Activated naive CD4-positive, alpha-beta T cell treated with anti-CD3 and anti-CD28 coated beads for 36 hours (primary cell): ENCODE measurements at regions not wholly inside any gene's neighbourhood (a gene's known extent, or its start where the extent isn't known, plus 50 kb on each side); places are given as distances from the start of the nearest gene placed in this dataset.

Source experiments
- CTCF ChIA-PET: fragments of 350-600 bp; sonication (Branson Sonifier 250); formaldehyde crosslinking; loops from one replicate; lab custom pipeline; 2021; ENCODE audit warnings: antibody characterized with exemption; lab: Charles Lee
- DNase-seq: peaks from one replicate; pipeline ENCODE4 v3.0.0-alpha.2; 2020
- H3K27ac Mint-ChIP-seq: one replicate; pipeline ENCODE4 v1.8.0; 2021; ENCODE audit warnings: mild to moderate bottlenecking, mixed read lengths
- H3K27me3 Mint-ChIP-seq: one replicate; pipeline ENCODE4 v1.8.0; 2021; ENCODE audit warnings: low read depth, mixed read lengths
- H3K36me3 Mint-ChIP-seq: one replicate; pipeline ENCODE4 v1.8.0; 2021; ENCODE audit warnings: low read depth, mixed read lengths
- H3K4me1 Mint-ChIP-seq: one replicate; pipeline ENCODE4 v1.8.0; 2021; ENCODE audit warnings: low read depth, mixed read lengths
- H3K4me3 Mint-ChIP-seq: one replicate; pipeline ENCODE4 v1.8.0; 2021; ENCODE audit warnings: mild to moderate bottlenecking, moderate library complexity, mixed read lengths
- H3K9me3 Mint-ChIP-seq: one replicate; pipeline ENCODE4 v1.8.0; 2021; ENCODE audit warnings: mixed read lengths
- intact Hi-C: fragments of 100-400 bp; cut with micrococcal nuclease; formaldehyde crosslinking; loops from one replicate; pipeline ENCODE4 v1.15.1; 2023

DNA sequence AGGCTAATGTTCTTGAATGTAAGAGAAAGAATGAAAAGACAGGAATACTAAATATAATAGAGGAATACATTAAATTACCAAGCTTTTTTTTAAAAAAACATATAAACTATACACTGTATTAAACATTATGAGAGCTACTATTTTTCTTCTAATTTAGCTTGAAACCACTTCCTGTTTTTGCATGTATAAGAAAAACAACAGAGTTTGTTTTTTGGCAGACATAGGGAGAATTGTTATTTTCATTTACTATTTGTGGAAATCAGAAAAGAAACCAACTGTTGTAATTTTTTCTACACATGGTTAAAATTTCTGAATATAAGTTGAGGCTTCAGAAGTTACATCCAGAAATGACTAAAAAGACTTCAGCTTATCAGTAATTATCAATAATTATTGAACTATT is 991.8 kb upstream of the GJE1 start:
- CTCF ChIA-PET: no interaction called here
- H3K27me3 Mint-ChIP-seq: no peaks in the 10 kb centered on the region
- no peaks in the 10 kb centered on the region for H3K9me3 Mint-ChIP-seq
- no peaks in the 10 kb centered on the region for H3K36me3 Mint-ChIP-seq
- H3K4me1 Mint-ChIP-seq: no peaks in the 10 kb centered on the region
- intact Hi-C loops: no loop called here
- no peak for DNase-seq
- no peak overlapping the region for H3K4me3 Mint-ChIP-seq
- H3K27ac Mint-ChIP-seq: no peak overlapping the region

DNA sequence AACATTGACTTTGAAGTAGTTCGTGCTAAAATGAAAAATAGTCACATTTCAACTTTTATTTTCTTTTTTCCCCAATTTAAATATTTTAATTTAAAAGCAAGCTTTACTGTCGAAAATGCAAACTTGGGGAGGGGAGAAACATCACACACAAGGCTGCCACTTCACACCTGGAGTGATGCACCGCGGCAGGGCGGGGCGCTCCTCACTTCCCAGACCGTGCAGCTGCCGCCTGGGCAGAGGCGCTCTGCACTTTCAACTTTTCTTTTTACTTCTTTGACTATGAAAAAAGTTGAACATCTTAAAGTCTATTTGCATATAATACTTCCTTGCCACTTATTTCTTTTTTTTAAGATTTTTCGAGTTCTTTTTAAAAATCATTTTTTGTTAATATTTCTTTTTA is 993.3 kb upstream of the GJE1 start:
- Mint-ChIP-seq H3K27me3 (no peaks in the 10 kb centered on the region), H3K27ac (no peak overlapping the region), H3K36me3 (no peaks in the 10 kb centered on the region), H3K4me1 (no peaks in the 10 kb centered on the region), H3K9me3 (no peaks in the 10 kb centered on the region), H3K4me3 (no peak overlapping the region)
- DNase-seq: no peak
- CTCF ChIA-PET: no interaction called here
- intact Hi-C loops: no loop called here

DNA sequence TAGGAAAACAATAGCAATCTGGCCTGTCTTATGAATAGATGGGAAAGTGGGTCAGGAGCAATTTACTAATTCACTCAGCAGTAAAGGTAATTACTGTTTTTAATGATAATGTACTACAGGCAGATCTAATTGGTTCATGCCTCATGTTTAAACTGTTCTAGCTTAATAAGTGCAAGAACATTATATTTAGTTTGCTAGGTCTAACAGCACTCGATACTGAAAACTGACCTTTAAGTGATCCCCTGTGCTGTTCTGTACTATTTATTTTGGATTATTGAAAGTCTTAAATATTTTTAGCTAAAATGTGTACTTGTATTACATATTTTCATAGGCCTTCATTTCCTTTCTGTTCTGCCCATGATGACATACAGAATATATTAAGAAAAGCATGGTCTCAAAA is 998.0 kb upstream of the GJE1 start:
- no peak overlapping the region for H3K4me3 Mint-ChIP-seq
- H3K27ac Mint-ChIP-seq: no peak overlapping the region
- H3K27me3 Mint-ChIP-seq: no peaks in the 10 kb centered on the region
- no peaks in the 10 kb centered on the region for H3K36me3 Mint-ChIP-seq
- no peaks in the 10 kb centered on the region for H3K9me3 Mint-ChIP-seq
- intact Hi-C loops: no loop called here
- H3K4me1 Mint-ChIP-seq: no peaks in the 10 kb centered on the region
- no peak for DNase-seq
- CTCF ChIA-PET: no interaction called here

DNA sequence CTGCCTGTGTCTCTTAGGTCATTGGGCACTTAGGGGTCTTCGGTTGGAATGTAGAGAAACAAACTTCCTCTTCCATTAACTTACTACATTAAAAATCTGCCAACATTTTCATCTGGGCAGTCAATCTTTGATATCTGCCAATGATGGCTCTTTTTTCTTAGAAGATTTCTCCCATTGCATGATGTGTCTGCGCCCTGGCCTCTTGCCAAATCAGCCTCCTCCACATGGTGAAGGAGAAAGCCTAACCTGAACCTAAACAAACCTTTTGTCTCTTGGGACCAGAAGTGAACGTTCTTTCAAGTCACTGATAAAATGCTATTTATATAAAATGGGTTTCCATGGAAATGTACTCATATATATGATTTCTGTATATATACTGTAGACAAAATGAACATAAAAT is 998.9 kb upstream of the GJE1 start:
- no peak overlapping the region for H3K27ac Mint-ChIP-seq
- no peaks in the 10 kb centered on the region for H3K4me1 Mint-ChIP-seq
- no peaks in the 10 kb centered on the region for H3K9me3 Mint-ChIP-seq
- H3K36me3 Mint-ChIP-seq: no peaks in the 10 kb centered on the region
- H3K4me3 Mint-ChIP-seq: no peak overlapping the region
- intact Hi-C loops: no loop called here
- CTCF ChIA-PET: no interaction called here
- no peak for DNase-seq
- H3K27me3 Mint-ChIP-seq: no peaks in the 10 kb centered on the region

DNA sequence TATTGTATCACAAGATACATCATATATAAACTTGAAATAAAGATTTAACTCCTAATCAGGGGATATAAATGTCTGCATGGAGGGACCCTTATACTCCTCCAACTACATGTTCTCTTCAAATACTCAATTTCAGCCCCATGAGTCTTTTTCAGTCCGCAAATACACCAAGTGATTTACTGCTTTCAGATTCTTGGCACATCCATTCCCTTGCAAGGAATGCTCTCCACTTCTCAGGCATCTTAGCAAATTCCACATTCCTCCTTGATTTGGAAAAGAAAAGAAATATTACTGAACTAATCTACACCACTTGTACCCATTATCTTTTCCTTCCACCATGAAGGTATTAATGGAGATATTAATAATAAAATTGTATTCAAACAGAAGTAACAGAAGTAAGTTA is 999.4 kb upstream of the GJE1 start:
- H3K36me3 Mint-ChIP-seq: no peaks in the 10 kb centered on the region
- H3K9me3 Mint-ChIP-seq: no peaks in the 10 kb centered on the region
- CTCF ChIA-PET: no interaction called here
- no peaks in the 10 kb centered on the region for H3K4me1 Mint-ChIP-seq
- DNase-seq: no peak
- no peaks in the 10 kb centered on the region for H3K27me3 Mint-ChIP-seq
- no peak overlapping the region for H3K4me3 Mint-ChIP-seq
- intact Hi-C loops: no loop called here
- no peak overlapping the region for H3K27ac Mint-ChIP-seq

DNA sequence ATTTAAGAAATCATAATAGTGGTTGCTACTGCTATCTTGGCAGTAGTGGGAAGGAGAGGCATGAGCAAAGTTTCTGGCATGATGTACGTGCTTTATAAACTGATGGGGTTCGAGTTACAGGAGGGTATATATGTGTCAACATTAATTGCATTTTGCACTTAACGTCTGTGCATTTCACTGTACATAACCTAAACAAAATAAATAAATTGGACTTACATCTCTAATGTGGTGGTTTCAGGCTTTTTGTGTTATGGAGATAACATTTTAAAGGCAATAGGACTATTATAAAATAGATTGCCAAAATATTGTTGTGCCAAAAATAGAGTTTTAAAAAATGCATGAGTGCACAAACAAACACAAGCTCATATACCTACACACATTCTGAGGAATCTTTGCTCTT is 1001.1 kb upstream of the GJE1 start:
- intact Hi-C loops: no loop called here
- H3K4me1 Mint-ChIP-seq: no peaks in the 10 kb centered on the region

DNA sequence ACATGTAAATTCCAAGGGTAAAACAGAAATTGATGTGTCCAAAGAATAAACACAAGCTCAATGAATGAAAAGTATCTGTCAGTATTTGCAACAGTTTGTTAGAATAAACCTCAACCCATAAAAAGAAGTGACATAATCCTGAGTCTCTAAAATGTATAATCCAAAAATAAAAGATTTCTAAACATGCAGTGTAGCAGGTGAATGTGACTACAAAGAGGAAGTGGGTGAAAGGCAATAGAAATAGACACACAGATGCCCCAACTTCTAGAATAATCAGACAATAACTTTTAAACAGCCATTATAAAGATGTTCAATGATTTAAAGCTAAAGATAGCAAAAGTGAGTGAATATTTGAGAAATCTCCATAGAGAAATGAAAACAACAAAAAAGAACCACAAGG is 1009.2 kb upstream of the GJE1 start:
- DNase-seq: no peak
- Mint-ChIP-seq H3K4me1 (no peaks in the 10 kb centered on the region), H3K27me3 (peaks cover 10% of the 10 kb centered on the region), H3K27ac (no peak overlapping the region), H3K4me3 (no peak overlapping the region), H3K36me3 (no peaks in the 10 kb centered on the region), H3K9me3 (peaks cover 2% of the 10 kb centered on the region)
- intact Hi-C loops: no loop called here
- CTCF ChIA-PET: no interaction called here

More for the DNA sequence above, 1001.1 kb upstream of the GJE1 start:
- DNase-seq: no peak
- H3K27ac Mint-ChIP-seq: no peak overlapping the region
- no peaks in the 10 kb centered on the region for H3K36me3 Mint-ChIP-seq
- no peaks in the 10 kb centered on the region for H3K9me3 Mint-ChIP-seq
- H3K4me3 Mint-ChIP-seq: no peak overlapping the region
- H3K27me3 Mint-ChIP-seq: peaks cover 3% of the 10 kb centered on the region
- CTCF ChIA-PET: interaction anchor here (0.5 kb wide), 1 partner anchor 432 kb away, joined by 3 read pairs; no protein-coding TSS in a partner anchor

DNA sequence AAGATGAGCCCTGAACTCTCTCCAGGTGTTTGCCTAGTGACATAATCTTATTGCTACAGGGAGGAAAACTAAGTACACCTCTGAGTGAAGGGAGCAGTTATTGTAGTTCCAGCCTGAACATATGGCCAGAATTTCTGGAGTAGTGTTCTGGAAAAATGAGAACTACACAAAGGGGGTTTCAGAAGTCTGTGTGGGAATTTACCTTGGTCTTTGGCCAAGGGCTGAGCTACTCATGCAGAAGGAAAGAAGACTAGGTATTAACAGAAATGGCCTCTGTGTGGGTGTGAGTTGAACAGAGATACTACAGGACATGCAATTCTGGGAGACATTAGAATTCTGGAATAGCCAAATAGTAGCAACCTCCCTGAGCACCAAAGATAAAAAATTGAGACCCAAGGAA is 1009.7 kb upstream of the GJE1 start:
- Mint-ChIP-seq H3K36me3 (no peaks in the 10 kb centered on the region), H3K9me3 (peaks cover 2% of the 10 kb centered on the region), H3K4me3 (no peak overlapping the region), H3K27ac (no peak overlapping the region), H3K27me3 (peaks cover 10% of the 10 kb centered on the region), H3K4me1 (no peaks in the 10 kb centered on the region)
- intact Hi-C loops: no loop called here
- no peak for DNase-seq
- CTCF ChIA-PET: no interaction called here

DNA sequence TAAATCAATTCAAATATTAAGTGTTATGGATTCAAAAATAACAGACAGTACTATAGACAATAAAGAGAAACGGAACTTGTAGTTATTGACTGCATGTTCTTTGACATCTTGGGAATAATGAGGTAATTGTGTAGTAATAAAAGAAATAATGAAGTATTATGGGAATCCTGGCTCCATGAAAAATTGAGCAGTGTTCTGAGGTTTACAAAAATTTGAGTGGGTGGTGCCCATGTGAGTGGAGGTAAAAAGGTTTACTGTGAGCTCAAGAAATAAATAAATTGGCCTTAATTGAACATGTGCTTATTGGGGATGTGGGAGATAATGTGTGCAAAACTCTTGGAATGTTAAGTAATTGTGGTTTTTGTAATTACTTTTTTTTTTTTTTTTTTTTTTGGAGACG is 1013.7 kb upstream of the GJE1 start:
- peaks cover 2% of the 10 kb centered on the region for H3K9me3 Mint-ChIP-seq
- no peak for DNase-seq
- H3K36me3 Mint-ChIP-seq: no peaks in the 10 kb centered on the region
- no peak overlapping the region for H3K4me3 Mint-ChIP-seq
- CTCF ChIA-PET: no interaction called here
- no peak overlapping the region for H3K27ac Mint-ChIP-seq
- H3K4me1 Mint-ChIP-seq: no peaks in the 10 kb centered on the region
- H3K27me3 Mint-ChIP-seq: peaks cover 7% of the 10 kb centered on the region
- intact Hi-C loops: no loop called here

DNA sequence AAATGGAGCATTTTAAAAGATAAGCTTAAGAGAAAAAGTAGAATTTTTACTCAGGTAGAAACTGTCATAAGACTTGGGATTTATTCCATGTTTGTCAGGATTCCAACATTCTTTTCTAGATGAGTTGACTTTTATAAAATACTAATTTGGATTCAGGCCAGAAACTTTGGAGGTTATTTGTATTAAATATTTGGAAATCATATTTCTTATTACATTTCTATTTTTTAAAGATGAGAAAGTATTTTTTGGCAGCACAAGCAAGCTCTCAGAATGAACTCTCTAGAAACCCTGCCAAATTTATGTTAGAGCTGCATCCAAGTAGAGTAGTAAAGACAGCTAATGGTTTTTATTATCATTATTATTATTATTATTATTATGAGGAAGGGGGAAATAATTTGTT is 1014.9 kb upstream of the GJE1 start:
- intact Hi-C loops: no loop called here
- DNase-seq: no peak
- Mint-ChIP-seq H3K9me3 (peaks cover 2% of the 10 kb centered on the region), H3K4me3 (no peak overlapping the region), H3K27me3 (peaks cover 5% of the 10 kb centered on the region), H3K27ac (no peak overlapping the region), H3K36me3 (no peaks in the 10 kb centered on the region), H3K4me1 (no peaks in the 10 kb centered on the region)
- CTCF ChIA-PET: interaction anchor here (0.7 kb wide), 1 partner anchor 27 kb away, joined by 3 read pairs; no protein-coding TSS in a partner anchor

DNA sequence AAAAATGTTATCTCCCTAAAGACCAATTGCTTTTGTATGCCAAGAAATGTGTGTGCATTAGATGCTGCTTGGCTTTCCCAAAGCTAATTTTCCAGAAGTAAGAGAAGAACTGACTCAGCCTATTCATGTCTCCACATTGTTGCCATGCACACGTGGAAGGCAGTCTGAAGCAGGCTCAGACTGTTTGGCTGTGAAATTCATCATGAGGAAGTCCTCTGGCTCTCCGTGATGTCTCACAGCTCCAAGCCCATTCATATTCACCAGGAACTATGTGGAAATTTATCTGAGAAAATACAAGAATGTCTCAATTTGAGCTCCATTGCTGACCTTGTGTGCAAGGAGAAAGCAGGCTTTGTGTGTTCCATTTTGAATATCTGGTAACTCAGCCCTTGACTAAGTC is 1022.2 kb upstream of the GJE1 start:
- no peaks in the 10 kb centered on the region for H3K27me3 Mint-ChIP-seq
- no peak overlapping the region for H3K4me3 Mint-ChIP-seq

DNA sequence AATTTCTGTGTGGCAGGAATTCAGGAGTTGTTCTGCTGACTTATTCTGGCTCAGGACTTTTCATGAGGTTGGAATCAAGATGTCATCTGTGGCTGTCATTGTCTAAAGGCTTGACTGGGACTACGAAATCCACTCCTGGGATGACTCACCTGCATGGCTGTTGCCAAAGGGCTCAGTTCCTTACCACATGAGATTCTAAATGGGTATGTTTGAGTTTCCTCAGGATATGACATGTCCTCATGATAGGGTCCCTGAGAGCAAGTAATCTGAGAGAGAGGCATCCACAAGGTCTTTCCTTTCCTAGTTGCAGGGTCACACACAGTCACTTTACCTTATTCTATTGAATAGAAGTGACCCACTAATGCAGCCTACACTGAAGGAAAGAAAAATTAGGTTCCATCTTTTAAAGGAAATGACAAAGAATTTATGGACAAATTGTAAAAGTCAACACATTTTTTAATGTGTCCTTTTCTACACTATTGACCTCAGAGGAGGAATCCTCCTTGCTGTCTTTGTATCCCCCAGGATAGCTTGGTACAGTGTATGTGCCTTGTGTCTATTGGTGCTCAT is 1025.0 kb upstream of the GJE1 start:
- Mint-ChIP-seq H3K27ac (no peak overlapping the region), H3K9me3 (peaks cover 4% of the 10 kb centered on the region), H3K36me3 (no peaks in the 10 kb centered on the region), H3K4me1 (no peaks in the 10 kb centered on the region), H3K27me3 (no peaks in the 10 kb centered on the region), H3K4me3 (no peak overlapping the region)
- no peak for DNase-seq
- CTCF ChIA-PET: no interaction called here
- intact Hi-C loops: no loop called here

More for the DNA sequence above, 1022.2 kb upstream of the GJE1 start:
- Mint-ChIP-seq H3K36me3 (no peaks in the 10 kb centered on the region), H3K4me1 (no peaks in the 10 kb centered on the region), H3K9me3 (no peaks in the 10 kb centered on the region), H3K27ac (no peak overlapping the region)
- intact Hi-C loops: no loop called here
- CTCF ChIA-PET: no interaction called here
- no peak for DNase-seq

DNA sequence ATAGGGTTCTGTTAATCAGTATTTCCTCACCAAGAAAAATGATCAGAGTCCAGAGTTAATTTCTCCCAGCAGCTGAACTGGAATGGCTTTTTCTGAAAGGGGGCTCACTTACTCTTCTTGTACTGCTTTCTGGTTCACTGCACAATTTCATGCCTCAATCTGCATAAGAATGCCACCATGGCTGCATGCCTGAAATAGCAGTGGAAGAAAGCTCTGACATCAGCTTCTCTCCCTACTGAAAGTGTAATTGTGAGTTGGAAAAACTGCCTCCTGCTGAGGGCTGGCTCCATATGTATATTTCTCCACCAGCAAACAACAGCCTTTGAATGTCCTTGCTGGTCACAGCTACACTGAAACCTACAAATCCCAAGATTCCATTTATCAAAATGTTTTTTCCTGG is 1027.2 kb upstream of the GJE1 start:
- Mint-ChIP-seq H3K9me3 (peaks cover 4% of the 10 kb centered on the region), H3K27ac (no peak overlapping the region), H3K36me3 (no peaks in the 10 kb centered on the region), H3K4me3 (no peak overlapping the region), H3K4me1 (no peaks in the 10 kb centered on the region), H3K27me3 (peaks cover 1% of the 10 kb centered on the region)
- no peak for DNase-seq
- intact Hi-C loops: no loop called here
- CTCF ChIA-PET: no interaction called here
